ENCODE measurements at regions not wholly inside any gene's neighbourhood (a gene's known extent, or its start where the extent isn't known, plus 50 kb on each side); places are given as distances from the start of the nearest gene placed in this dataset.

DNA sequence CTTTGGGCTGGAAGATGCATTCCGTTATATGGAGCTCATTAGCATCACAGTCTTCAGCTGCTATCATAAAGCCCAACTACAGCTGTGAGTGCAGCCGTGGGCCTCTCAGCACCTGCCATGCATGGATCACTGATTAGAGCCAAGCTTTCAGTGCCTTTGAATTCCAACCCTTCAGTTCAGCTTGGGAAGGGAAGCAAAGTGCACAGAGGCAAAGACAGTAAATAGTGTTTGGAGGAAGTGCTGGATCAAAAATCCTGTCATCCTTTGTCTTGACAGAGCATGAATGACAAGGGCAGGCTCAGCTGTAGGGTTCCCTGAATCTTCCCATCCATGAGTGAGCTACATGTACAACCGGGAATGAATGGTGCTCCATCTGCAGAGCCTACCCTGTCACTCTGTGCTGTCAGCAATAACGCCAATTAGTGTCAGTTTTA, 153.7 kb downstream of the DNAJB9 start:
- H3K9me3 Mint-ChIP-seq: no peaks in the 10 kb centered on the region
- no peaks in the 10 kb centered on the region for H3K27me3 Mint-ChIP-seq
- H3K4me1 Mint-ChIP-seq: no peaks in the 10 kb centered on the region
- no peak overlapping the region for H3K27ac Mint-ChIP-seq
- H3K4me3 Mint-ChIP-seq: no peak overlapping the region
- no peaks in the 10 kb centered on the region for H3K36me3 Mint-ChIP-seq (ENCODE audit: low read depth)
- no peak for DNase-seq
- intact Hi-C loops (cut with micrococcal nuclease): no loop called here

DNA sequence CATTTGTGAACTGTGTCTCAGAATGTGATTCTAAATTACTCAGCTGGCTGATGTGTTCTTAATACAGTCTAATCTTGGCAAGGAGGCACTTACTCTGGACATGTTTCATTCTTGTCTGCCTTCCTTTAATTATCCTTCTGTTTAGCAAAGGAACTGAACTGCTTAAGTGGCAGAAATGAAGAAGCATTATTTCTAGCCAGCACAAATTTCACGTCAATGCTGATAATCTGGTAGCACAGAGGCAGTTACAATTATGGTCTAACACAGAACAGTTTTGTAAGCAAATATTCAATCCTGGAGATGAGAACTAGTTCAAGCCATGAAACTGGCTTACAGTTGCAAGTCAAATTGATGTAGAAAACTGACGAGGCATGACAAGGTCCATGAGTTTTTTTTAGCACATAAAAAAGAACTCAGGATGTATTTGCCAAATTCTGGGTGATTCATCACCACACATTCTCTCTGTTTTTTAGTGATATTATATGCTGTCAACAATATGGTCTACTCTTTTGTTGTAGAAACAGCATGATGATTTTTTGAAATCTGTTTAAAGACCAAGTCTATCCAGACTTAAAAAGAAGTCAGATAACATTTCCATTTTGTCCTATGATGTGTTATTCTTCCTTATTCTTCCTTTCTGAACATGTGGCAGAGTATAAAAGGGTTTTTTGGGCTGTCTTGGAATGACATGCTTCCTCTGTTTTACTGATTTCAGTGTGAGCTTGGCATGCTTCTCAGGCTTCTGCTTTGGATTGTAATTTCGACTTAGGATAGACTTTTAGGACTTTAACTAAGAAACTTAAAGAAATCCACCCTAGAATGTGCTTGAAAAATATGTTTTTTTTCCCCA, 154.8 kb downstream of the DNAJB9 start:
- Mint-ChIP-seq H3K4me1 (no peaks in the 10 kb centered on the region), H3K27me3 (no peaks in the 10 kb centered on the region), H3K4me3 (no peak overlapping the region), H3K36me3 (ENCODE audit: low read depth) (no peaks in the 10 kb centered on the region), H3K27ac (no peak overlapping the region), H3K9me3 (no peaks in the 10 kb centered on the region)
- no peak for DNase-seq
- intact Hi-C loops (cut with micrococcal nuclease): no loop called here

DNA sequence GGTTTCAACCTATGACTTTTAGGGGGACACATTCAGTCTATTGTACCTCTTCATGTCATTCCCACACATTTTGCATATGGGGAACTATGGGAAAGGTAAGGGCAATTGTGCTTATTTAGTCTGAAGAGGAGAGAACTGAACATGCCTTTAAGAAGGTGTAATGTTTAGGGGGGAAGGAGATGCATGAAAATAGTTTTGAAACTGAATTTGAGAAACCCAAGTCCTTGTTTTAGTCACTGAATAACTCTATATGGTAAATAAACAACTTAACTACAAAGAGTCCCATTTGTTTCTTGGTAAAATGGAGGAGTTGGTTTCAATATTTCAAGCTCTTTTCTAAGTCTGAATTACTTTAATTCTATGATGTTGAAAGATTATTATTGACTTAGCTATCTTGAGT, 166.1 kb downstream of the DNAJB9 start:
- intact Hi-C loops (cut with micrococcal nuclease): no loop called here
- Mint-ChIP-seq H3K36me3 (ENCODE audit: low read depth) (no peaks in the 10 kb centered on the region), H3K9me3 (no peaks in the 10 kb centered on the region), H3K27ac (no peak overlapping the region), H3K4me1 (no peaks in the 10 kb centered on the region), H3K27me3 (no peaks in the 10 kb centered on the region), H3K4me3 (no peak overlapping the region)
- DNase-seq: no peak

DNA sequence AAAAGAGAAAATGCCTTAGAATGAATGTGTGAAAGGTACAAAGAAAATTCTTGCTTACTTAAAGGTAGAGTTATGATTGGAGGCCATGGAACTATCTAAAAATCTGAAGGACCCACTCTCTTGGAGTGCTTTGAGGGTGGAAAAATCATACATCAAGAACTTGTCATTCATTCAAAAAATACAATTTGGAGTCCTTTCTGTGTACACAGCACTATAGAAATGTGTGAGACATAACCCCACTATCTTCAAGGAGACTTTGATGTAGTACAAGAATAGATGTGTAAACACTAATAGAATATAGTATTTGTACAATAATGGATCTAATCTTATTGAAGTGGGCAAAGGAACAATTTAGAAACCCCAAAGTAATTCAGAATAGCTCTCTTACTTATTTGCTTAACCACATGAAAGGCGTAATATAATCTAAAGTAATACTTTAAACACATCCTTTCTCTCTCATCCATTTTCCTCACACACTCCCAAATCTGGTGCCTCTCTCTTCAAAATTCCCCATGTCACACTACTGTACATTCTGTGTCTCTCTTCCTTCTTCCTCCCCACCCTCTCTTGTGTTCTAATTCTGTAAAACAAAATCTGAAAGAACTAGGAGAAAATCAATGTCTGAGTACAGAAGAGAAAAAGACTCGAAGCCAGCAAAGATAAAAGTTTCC, 166.7 kb downstream of the DNAJB9 start:
- DNase-seq: no peak
- no peak overlapping the region for H3K27ac Mint-ChIP-seq
- H3K4me1 Mint-ChIP-seq: no peaks in the 10 kb centered on the region
- no peaks in the 10 kb centered on the region for H3K27me3 Mint-ChIP-seq
- H3K9me3 Mint-ChIP-seq: no peaks in the 10 kb centered on the region
- H3K36me3 Mint-ChIP-seq (ENCODE audit: low read depth): no peaks in the 10 kb centered on the region
- no peak overlapping the region for H3K4me3 Mint-ChIP-seq
- intact Hi-C loops (cut with micrococcal nuclease): no loop called here

DNA sequence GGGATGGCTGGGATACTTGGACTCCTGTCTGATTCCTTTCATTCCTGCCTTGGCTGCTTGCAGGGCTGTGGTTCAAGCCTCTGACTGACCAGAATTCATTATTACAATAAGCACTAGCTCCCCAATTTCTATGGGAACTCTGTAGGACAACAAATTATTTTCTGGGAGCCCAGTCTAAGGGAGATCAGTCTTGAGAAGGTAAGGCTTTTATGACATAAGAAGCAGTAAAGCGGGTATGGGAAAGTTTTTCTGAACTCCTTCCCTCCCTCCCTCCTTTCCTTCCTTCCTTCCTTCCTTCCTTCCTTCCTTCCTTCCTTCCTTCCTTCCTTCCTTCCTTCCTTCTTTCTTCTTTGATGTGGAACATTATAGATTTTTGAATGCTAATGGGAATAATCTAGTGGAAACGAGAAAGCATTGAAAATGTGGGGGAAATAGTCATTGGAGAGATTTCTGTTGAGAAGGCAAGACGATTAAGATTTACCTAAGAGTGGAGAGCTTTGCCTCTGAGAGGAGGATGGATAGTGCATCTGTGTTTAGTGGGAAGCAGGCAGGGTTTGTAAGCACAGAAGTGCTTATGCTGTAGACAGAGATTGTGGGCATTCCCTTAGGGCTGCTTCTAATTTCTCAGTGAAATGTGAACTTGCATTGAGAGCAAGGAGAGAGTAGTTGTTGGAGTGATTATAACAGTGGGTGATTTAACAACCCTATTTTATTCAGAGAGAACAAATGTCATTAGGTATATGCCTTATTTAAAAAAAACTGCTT, 201.5 kb downstream of the DNAJB9 start:
- intact Hi-C loops (cut with micrococcal nuclease): no loop called here
- DNase-seq: no peak
- Mint-ChIP-seq H3K27ac (no peak overlapping the region), H3K4me1 (no peaks in the 10 kb centered on the region), H3K4me3 (no peak overlapping the region), H3K36me3 (ENCODE audit: low read depth) (no peaks in the 10 kb centered on the region), H3K27me3 (no peaks in the 10 kb centered on the region), H3K9me3 (no peaks in the 10 kb centered on the region)

DNA sequence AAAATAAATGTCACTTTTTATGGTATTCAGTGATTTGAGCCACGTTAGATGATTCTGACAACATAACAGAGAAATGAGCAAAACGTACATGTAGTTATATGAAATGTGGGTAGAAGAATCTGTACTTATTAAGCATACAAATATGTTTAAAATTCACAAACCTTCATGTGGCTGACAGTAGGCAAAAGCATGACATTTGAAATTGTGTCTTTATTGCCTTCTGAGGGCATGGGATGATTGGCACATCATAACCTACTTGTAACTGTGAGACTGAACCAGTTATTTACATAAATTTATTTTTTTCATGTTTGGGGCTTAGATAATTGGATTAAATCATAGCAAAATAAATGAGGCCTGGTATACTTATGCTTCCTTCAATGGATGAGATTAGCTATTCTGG, 202.2 kb downstream of the DNAJB9 start:
- H3K36me3 Mint-ChIP-seq (ENCODE audit: low read depth): no peaks in the 10 kb centered on the region
- no peaks in the 10 kb centered on the region for H3K9me3 Mint-ChIP-seq
- no peak for DNase-seq
- no peaks in the 10 kb centered on the region for H3K4me1 Mint-ChIP-seq
- H3K4me3 Mint-ChIP-seq: no peak overlapping the region
- intact Hi-C loops (cut with micrococcal nuclease): no loop called here
- no peak overlapping the region for H3K27ac Mint-ChIP-seq
- no peaks in the 10 kb centered on the region for H3K27me3 Mint-ChIP-seq

DNA sequence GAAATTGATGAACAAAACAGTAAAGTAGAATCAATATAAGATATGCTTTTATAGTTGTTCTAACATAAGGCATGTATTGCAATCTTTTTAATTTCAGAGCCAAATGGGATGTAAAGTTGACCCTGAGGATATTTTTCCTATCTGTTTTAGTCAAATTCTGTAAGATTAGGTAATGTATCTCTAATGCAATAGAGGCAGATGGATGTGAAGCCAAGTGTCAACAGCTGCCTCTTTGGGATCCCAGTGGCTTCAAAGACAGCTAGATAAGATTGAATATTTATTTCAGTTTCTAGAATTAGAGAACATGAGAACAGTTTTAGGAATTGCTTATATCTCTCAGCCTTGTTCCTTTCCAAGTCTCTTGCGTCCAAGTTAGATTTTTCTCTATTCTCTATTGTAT, 208.3 kb downstream of the DNAJB9 start:
- Mint-ChIP-seq H3K36me3 (ENCODE audit: low read depth) (no peaks in the 10 kb centered on the region), H3K27me3 (no peaks in the 10 kb centered on the region), H3K4me3 (no peak overlapping the region), H3K9me3 (no peaks in the 10 kb centered on the region), H3K27ac (no peak overlapping the region), H3K4me1 (no peaks in the 10 kb centered on the region)
- intact Hi-C loops (cut with micrococcal nuclease): no loop called here
- DNase-seq: no peak

DNA sequence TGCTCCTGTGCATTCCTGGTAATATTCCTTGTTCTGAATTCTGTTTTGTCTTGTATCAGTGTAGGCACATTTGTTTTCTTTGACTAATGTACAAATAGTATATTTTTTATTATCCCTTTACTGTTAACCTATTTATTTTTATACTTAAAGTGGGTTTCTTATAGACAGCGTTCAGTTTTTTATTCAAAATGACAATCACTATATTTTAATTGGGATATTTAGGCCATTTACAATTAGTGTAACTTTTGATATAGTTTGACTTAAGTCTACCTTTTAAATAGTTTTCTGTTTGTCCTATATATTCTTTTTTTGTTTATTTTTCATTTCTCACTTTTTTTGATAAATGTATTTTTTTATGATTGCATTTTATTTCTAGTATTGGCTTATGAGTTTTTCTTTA, 219.8 kb downstream of the DNAJB9 start:
- intact Hi-C loops (cut with micrococcal nuclease): no loop called here
- Mint-ChIP-seq H3K4me3 (no peak overlapping the region), H3K27ac (no peak overlapping the region), H3K4me1 (no peaks in the 10 kb centered on the region), H3K27me3 (no peaks in the 10 kb centered on the region), H3K9me3 (no peaks in the 10 kb centered on the region), H3K36me3 (ENCODE audit: low read depth) (no peaks in the 10 kb centered on the region)
- no peak for DNase-seq

DNA sequence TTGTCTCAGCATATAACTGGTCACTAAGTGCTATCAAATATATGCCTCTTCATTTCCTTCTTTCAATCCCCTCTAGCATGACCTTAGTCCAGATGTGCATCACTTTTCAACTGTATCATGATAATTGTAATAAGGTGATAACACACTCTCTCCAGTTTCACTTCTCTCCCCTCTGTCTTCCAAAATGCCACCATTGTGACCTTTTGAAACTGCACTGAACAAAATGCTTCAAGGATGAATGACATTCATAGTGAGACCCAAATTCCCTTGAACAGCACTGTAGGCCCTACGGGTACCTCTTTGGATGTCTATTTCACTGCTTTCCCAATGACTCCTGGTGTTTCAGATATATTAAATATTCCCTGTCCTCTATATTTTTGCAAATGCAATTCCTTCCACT, 224.8 kb downstream of the DNAJB9 start:
- intact Hi-C loops (cut with micrococcal nuclease): no loop called here
- H3K4me1 Mint-ChIP-seq: no peaks in the 10 kb centered on the region
- no peak for DNase-seq
- H3K36me3 Mint-ChIP-seq (ENCODE audit: low read depth): no peaks in the 10 kb centered on the region
- no peaks in the 10 kb centered on the region for H3K9me3 Mint-ChIP-seq
- H3K27me3 Mint-ChIP-seq: no peaks in the 10 kb centered on the region
- H3K4me3 Mint-ChIP-seq: no peak overlapping the region
- no peak overlapping the region for H3K27ac Mint-ChIP-seq

DNA sequence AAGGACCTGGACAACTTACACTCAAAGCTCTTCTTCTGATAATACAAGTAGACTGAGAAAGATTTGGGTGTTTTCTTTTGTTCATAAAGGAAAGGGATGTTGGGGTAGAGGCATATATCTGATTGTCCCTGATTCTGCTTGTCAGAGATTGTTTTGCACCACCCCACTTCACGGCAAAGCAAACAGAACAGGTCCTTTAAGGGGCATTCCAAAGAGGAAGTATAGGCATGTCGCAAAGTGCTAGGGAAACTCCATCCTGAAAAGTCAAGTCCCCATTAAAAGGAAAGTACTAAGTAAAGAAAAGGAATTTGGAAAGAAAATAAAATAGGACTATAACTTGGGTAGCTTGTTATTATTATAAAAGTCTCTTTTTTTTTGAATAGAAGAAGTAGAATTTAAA, 233.0 kb downstream of the DNAJB9 start:
- Mint-ChIP-seq H3K4me1 (no peaks in the 10 kb centered on the region), H3K27me3 (no peaks in the 10 kb centered on the region), H3K27ac (no peak overlapping the region), H3K9me3 (no peaks in the 10 kb centered on the region), H3K36me3 (ENCODE audit: low read depth) (no peaks in the 10 kb centered on the region), H3K4me3 (no peak overlapping the region)
- intact Hi-C loops (cut with micrococcal nuclease): no loop called here
- no peak for DNase-seq

DNA sequence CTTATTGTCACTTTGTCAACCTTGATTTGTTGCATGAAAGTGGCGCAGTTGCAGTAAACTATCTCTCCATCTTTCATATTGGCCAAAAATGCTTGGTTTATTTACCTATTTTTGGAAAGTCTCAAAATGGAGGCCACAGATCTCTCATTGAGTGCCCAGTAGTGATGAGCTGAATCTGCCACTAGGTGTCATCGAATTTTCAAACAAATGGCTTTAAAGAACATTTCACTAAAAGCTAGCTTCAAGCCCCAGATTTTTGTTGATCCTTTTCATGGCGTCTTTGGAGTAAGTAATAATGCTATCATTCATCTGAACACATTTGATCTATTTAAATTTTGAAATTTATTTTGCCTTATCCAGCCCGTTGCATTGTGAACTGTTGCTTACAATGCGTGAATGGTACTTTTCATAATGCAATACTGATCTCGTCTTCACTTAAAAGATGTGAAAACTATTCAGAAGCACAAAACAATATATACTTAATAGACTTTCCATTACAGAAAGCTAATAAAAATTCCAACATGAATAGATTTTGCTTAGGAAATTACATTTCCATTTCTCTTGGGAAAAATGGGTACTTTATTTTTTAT, 236.2 kb downstream of the DNAJB9 start:
- Mint-ChIP-seq H3K9me3 (no peaks in the 10 kb centered on the region), H3K27ac (no peak overlapping the region), H3K27me3 (no peaks in the 10 kb centered on the region), H3K4me1 (no peaks in the 10 kb centered on the region), H3K36me3 (ENCODE audit: low read depth) (no peaks in the 10 kb centered on the region), H3K4me3 (no peak overlapping the region)
- no peak for DNase-seq
- intact Hi-C loops (cut with micrococcal nuclease): no loop called here

DNA sequence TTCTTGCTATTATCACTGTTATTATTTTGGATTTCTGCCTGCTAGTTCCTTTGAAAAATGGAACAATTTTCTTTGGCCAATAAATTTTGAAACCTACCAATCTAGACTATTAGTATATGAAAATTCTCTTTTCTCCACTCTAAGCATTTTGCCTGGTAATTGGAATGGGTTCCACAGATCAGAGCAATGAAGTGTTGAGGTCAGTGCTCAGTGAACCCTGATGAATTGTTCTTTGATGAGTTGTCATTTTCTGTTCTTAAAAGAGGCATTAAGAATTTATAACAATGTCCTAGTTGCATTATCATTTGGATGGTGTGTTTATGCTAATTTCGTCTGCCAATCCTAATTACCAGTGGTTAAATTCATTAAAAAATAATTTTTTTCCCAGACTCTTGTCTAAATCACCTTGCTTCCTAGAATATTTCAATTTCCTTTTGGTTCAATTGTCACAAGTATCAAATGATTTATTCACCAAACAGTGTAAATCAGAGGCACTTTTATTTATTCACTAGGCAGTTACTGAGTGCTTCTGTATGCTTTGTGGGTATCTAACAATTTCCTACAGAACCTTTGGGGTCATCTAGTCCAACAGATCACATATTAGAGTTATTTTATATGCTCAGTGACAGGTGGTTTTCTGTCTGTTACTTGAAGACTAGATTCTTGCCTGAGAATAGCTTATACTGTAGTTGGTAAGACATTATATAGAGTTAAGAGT, 239.0 kb downstream of the DNAJB9 start:
- DNase-seq: no peak
- Mint-ChIP-seq H3K27ac (no peak overlapping the region), H3K36me3 (ENCODE audit: low read depth) (no peaks in the 10 kb centered on the region), H3K4me1 (no peaks in the 10 kb centered on the region), H3K9me3 (no peaks in the 10 kb centered on the region), H3K4me3 (no peak overlapping the region), H3K27me3 (no peaks in the 10 kb centered on the region)
- intact Hi-C loops (cut with micrococcal nuclease): no loop called here

DNA sequence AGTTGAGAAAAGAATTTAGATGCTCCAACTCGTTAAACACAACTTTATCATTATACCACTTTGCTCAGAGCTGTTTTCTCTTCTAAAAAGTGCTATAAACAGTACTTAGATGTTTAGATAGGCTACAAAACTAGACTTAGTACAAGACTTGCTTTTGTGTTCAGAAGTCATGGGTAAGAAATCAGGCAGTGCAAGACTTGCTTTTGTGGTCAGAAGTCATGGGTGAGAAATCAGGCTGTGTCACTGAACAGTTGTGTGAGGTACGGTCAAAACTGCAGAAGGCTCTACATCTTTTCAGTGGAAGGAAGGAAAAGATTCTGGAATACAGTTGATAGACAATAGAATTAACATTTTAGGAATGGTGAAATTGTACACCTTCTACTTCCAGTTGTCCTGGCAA, 239.7 kb downstream of the DNAJB9 start:
- no peaks in the 10 kb centered on the region for H3K36me3 Mint-ChIP-seq (ENCODE audit: low read depth)
- DNase-seq: no peak
- intact Hi-C loops (cut with micrococcal nuclease): no loop called here
- H3K9me3 Mint-ChIP-seq: no peaks in the 10 kb centered on the region
- no peak overlapping the region for H3K27ac Mint-ChIP-seq
- H3K27me3 Mint-ChIP-seq: no peaks in the 10 kb centered on the region
- H3K4me1 Mint-ChIP-seq: no peaks in the 10 kb centered on the region
- H3K4me3 Mint-ChIP-seq: no peak overlapping the region

All from activated CD4-positive, alpha-beta T cell treated with anti-CD3 and anti-CD28 coated beads, Interleukin-2, amount 10 ng/mL, durations not matched to agents 24 days and 14 days (primary cell).